ENCODE measurements at regions not wholly inside any gene's neighbourhood (a gene's known extent, or its start where the extent isn't known, plus 50 kb on each side); places are given as distances from the start of the nearest gene placed in this dataset.

DNA sequence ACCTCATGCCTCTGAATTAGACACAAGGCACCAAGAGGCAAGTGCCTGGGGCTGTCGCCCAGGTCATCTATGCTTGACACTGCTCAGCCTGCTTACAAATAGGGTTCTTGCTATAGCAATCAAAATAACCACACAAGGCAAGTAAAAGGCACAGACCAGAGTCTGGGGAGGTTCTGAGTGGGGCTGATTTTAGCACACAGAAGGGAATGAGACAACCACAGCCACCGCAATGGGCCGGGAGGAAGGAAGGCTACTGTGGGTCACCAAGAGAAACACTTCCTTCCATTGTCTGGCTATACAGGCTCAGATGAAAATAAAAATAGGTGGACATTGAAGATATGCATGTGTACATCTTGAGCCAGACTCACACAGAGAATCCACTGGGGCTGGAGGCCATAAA lies 159.1 kb downstream of the DLEU7 start:
- DNase-seq: peak; percentile 82
- in situ Hi-C loops (cut with MboI; ENCODE audit: low pct_unique_long_range_greater_than_20kb, low sequenced_read_pairs): no loop called here

GRCh38 chr13:50685491-50685890 lies 158.0 kb downstream of the DLEU7 start:
- no peak for DNase-seq
- in situ Hi-C loops (cut with MboI; ENCODE audit: low pct_unique_long_range_greater_than_20kb, low sequenced_read_pairs): no loop called here

- in situ Hi-C loops (cut with MboI; ENCODE audit: low pct_unique_long_range_greater_than_20kb, low sequenced_read_pairs): no loop called here
- DNase-seq: no peak
Observed at GRCh38 chr13:50685956-50686355, 157.5 kb downstream of the DLEU7 start.

- in situ Hi-C loops (cut with MboI; ENCODE audit: low pct_unique_long_range_greater_than_20kb, low sequenced_read_pairs): no loop called here
- no peak for DNase-seq
Observed at GRCh38 chr13:50686551-50686950, 156.9 kb downstream of the DLEU7 start.

GRCh38 chr13:50687545-50687944 lies 155.9 kb downstream of the DLEU7 start:
- no peak for DNase-seq
- in situ Hi-C loops (cut with MboI; ENCODE audit: low pct_unique_long_range_greater_than_20kb, low sequenced_read_pairs): no loop called here

GRCh38 chr13:50690006-50690405 lies 153.5 kb downstream of the DLEU7 start:
- in situ Hi-C loops (cut with MboI; ENCODE audit: low pct_unique_long_range_greater_than_20kb, low sequenced_read_pairs): no loop called here

GRCh38 chr13:50691176-50691680 lies 152.3 kb downstream of the DLEU7 start:
- no peak for DNase-seq
- in situ Hi-C loops (cut with MboI; ENCODE audit: low pct_unique_long_range_greater_than_20kb, low sequenced_read_pairs): no loop called here

More at GRCh38 chr13:50690006-50690405, 153.5 kb downstream of the DLEU7 start:
- DNase-seq: no peak

- DNase-seq: no peak
- in situ Hi-C loops (cut with MboI; ENCODE audit: low pct_unique_long_range_greater_than_20kb, low sequenced_read_pairs): no loop called here
Observed at GRCh38 chr13:50691681-50692263, 151.7 kb downstream of the DLEU7 start.

DNA sequence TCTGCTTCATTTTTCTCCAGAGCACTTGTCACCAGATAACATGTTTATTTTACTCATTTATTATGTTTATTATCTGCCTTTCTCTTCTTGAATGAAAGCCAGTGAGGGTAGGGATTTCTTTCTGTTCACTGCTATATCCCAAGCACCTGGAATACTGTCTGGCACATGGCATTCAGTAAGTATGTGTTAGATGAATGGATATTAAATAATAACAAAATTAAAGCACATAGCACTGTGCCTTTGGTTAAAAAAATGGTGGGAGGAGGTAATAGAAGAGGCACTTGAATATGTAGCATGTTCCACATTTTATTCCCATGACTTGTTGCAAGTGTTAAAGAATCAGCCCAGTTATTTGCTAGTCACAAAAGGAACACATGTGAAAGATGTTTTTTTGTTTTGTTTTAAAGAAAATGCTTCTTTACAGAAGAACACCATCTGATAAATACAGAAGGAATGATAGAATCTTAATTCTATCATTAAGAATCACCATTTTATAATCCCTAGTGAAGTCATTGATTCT lies 151.0 kb downstream of the DLEU7 start:
- in situ Hi-C loops (cut with MboI; ENCODE audit: low pct_unique_long_range_greater_than_20kb, low sequenced_read_pairs): no loop called here
- no peak for DNase-seq

- no peak for DNase-seq
- in situ Hi-C loops (cut with MboI; ENCODE audit: low pct_unique_long_range_greater_than_20kb, low sequenced_read_pairs): no loop called here
Observed at GRCh38 chr13:50693727-50694126, 149.8 kb downstream of the DLEU7 start.

DNA sequence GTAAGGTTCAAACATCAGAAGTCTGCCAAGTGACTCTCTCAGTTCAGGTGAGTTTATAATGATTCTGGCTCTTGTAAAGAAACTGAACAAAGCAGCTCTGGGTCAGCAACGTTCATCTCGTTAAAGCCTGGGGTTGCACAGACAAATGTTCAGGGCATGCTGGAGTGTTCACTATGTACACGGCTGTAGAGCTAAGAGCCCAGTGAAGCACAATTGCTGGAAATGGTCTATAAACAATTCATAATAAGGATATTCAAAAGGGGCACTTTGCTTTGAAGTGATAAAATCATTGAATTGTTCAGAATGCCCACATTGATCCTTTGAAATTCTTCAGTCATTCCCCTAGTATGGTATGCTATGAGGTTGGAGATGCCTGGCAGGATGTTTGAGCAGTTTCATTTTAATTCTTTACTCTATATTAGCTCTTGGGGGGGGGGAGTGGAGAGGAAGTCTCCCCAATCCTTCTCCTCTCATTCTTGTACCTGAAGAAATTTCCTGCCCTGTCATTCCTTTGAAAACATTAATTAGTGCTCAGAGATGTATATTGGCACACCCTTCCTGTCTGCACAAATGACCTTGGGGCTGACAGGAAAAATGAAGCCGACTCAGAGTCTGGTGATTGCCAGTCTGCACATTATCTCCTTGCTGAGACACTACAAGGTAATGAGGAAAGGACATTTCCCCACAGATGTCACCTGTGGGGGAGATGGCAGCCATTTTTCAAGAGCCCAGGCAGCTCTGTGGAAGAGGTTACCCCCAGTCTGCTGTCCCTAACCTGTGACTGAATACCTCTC lies 145.5 kb downstream of the DLEU7 start:
- DNase-seq: no peak
- in situ Hi-C loops (cut with MboI; ENCODE audit: low pct_unique_long_range_greater_than_20kb, low sequenced_read_pairs): no loop called here

DNA sequence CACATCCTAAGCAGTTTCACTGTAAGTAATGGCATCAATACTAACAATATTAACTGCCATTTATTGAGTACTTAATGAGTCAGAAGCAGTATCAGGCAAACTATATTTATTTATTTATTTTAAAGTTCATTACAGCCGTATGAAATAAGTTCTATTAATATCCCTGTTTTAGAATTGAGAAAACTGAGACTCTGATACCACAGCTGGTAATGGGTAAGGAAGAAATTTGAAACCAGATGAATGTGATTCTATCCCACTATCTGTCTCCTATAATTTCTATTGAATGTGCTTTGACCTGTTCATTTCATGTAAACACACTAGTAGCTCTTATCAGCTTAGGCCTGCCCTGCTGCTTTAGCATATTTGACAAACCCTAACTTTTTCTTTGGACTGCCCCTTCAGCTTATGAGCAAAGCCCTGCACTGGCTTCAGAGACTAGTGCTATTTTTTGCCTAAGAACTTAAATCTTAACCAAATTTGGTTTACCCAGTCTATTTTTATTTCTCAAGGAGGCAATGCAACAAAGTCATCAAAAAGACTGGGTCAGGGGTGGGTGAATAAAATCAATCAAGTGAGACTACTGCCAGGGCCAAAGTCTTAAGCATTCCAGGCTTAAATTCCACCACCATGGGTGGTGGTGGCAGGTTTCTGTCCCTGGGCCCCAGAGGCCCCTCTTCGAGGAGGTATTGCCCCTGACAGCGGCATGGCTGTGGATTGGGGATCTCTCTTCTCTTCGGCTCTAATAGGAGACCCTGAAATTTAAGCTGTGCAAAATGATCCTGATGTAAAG lies 143.4 kb downstream of the DLEU7 start:
- in situ Hi-C loops (cut with MboI; ENCODE audit: low pct_unique_long_range_greater_than_20kb, low sequenced_read_pairs): no loop called here

GRCh38 chr13:50700664-50701305 lies 142.7 kb downstream of the DLEU7 start:
- no peak for DNase-seq
- in situ Hi-C loops (cut with MboI; ENCODE audit: low pct_unique_long_range_greater_than_20kb, low sequenced_read_pairs): no loop called here

More for the DNA sequence above, 143.4 kb downstream of the DLEU7 start:
- no peak for DNase-seq

DNA sequence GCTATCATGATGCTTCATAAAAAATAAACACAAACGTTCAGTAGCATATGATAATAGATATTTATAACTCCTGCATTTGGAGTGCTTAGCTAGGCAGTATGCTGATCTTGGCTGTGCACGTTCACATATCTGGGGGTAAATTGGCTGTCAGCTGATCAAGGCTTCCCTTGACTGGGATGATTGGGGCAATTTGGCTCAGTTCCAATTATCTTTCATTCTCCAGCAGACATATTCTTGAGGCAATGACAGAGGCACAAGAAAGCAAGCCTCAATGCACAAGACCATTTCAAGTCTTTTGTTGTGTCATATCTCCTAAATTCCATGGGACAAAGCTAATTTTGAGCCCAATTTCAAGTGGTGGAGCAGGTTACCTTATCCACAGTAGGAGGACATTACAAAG lies 142.0 kb downstream of the DLEU7 start:
- in situ Hi-C loops (cut with MboI; ENCODE audit: low pct_unique_long_range_greater_than_20kb, low sequenced_read_pairs): no loop called here
- DNase-seq: no peak

DNA sequence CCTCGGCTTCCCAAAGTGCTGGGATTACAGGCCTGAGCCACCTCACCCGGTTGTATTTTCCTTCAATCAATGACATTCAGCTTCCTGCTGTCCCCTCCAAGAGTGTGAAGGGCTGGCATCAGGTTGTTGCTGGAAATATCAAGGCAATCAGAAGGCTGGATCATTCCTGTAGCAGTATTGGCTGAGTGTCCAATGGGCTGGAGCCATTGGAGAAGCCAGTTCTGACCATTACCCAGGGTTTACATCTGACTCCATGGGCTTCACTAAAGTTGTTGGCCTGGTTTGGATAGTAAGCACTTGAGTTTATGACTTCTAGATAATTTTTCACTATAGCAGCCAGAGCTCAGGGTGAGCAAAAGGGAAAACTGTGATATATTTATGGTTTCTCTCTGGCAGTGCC lies 137.0 kb downstream of the DLEU7 start:
- in situ Hi-C loops (cut with MboI; ENCODE audit: low pct_unique_long_range_greater_than_20kb, low sequenced_read_pairs): no loop called here

GRCh38 chr13:50707628-50708027 lies 135.9 kb downstream of the DLEU7 start:
- in situ Hi-C loops (cut with MboI; ENCODE audit: low pct_unique_long_range_greater_than_20kb, low sequenced_read_pairs): no loop called here

More for the DNA sequence above, 137.0 kb downstream of the DLEU7 start:
- no peak for DNase-seq

GRCh38 chr13:50708461-50708860 lies 135.0 kb downstream of the DLEU7 start:
- DNase-seq: no peak
- in situ Hi-C loops (cut with MboI; ENCODE audit: low pct_unique_long_range_greater_than_20kb, low sequenced_read_pairs): no loop called here

More at GRCh38 chr13:50707628-50708027, 135.9 kb downstream of the DLEU7 start:
- peak; percentile 37 for DNase-seq

DNA sequence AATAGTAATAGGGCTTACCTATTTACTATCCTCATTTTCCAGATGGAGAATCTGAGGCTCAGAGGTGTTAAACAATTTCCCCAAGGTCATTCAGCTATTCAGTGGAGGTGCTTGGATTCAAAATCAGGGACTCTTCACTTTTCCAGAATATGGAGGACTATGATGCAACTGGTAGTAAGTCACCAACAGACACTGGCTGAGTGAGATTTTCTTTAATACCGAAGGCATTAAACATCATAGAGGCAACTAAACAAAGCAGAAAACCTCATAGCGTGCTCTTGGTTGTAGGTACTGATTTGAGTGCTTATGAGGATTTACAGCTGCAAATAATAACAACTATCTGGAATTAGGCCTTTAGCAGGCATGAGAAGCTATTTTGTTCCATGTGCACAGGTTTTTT lies 134.4 kb downstream of the DLEU7 start:
- in situ Hi-C loops (cut with MboI; ENCODE audit: low pct_unique_long_range_greater_than_20kb, low sequenced_read_pairs): no loop called here
- DNase-seq: no peak

DNA sequence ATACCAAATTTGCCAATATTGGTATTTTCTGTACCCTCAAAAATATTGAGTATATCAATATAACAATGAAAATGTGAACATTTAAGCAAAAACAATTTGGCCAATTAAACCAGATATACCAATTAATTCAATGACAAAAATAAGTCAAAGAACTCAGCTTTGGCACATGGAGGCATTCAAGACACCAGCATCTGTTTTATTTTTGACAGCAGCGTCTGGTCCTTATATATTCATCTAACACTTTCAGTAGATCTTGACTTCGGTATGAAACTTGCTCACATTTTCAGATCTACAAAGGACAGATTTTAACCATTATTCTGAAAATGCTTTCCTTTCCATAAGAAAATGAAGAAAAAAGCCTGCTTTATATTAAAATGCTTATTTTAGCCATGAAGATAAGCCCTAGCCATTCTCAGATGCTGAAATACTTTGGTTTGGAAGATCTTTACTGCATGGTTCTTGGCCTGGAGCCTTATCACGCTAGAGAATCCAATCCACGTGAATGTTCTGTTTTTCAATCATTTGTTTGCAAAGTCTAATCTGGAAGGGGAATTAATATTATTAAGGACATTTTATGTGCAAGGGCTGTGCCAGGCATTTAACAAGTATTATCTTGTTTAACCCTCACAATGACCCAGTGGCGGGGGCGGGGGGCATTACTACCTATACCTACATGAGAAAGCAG lies 132.2 kb downstream of the DLEU7 start:
- in situ Hi-C loops (cut with MboI; ENCODE audit: low pct_unique_long_range_greater_than_20kb, low sequenced_read_pairs): no loop called here
- DNase-seq: no peak

All from KBM-7 (cell line).